Retinal pigment epithelial cell (primary cell): ENCODE measurements at regions not wholly inside any gene's neighbourhood (a gene's known extent, or its start where the extent isn't known, plus 50 kb on each side); places are given as distances from the start of the nearest gene placed in this dataset.

Experiments used
- DNase-seq: peaks from one replicate; pipeline ENCODE4 v3.0.0-alpha.2; 2010; ENCODE audit warnings: low read depth
- H3K4me3 ChIP-seq: 2 replicates; pipeline ENCODE4 v1.5.1; 2011; ENCODE audit warnings: mild to moderate bottlenecking, low read length, control low read depth, moderate library complexity
- TF ChIP-seq, protein P1 (sequence below): conservative IDR thresholded peaks from 2 replicates; pipeline ENCODE4 v1.5.1; 2011; ENCODE audit warnings: low read depth, low read length, control low read depth, inconsistent platforms

DNA sequence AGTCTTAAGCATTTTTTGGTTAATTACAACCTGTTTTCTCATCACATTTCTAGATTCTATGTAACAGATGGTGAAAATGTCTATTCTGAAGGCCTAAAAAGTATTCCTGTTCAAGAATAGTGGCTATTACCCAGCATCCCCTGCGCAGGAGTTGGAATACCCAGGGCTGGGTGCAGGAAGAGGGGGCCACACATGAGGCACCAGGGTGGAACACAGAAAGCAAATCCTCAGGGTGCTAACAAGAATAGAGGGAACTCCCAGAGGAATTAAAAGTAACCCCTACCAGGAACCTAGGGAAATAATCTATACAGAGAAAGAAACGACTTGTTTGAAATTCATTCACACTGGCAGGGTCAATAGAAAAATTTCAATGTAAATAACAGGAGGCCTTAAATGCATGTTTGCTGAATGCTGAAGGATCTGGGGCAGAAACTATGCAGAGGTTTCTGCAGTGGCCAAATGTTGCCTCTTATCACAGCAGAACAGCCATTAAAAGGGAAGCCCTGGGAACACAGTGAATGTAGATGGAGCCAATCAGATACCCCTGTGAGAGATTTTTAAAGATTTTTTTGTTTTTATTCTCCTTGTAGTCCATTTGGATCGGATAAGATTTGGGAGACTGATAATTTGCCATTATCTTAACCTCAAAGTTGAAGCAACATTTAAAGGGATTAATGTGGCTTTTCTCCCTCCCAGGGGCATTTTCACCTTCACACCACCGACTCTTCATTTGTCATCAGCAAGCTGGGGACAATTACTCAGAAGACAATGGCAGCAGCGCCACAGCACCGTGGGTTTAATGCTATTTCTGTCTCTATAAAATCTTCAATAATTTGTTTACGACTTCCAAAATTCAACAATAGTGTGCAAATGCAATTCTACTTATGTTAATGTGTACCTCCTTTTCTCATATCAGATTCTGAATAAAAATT lies 196.0 kb upstream of the PSMD7 start:
- DNase-seq: no peak
- TF ChIP-seq, protein P1, sequence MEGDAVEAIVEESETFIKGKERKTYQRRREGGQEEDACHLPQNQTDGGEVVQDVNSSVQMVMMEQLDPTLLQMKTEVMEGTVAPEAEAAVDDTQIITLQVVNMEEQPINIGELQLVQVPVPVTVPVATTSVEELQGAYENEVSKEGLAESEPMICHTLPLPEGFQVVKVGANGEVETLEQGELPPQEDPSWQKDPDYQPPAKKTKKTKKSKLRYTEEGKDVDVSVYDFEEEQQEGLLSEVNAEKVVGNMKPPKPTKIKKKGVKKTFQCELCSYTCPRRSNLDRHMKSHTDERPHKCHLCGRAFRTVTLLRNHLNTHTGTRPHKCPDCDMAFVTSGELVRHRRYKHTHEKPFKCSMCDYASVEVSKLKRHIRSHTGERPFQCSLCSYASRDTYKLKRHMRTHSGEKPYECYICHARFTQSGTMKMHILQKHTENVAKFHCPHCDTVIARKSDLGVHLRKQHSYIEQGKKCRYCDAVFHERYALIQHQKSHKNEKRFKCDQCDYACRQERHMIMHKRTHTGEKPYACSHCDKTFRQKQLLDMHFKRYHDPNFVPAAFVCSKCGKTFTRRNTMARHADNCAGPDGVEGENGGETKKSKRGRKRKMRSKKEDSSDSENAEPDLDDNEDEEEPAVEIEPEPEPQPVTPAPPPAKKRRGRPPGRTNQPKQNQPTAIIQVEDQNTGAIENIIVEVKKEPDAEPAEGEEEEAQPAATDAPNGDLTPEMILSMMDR: no peak
- no peak overlapping the region for H3K4me3 ChIP-seq

DNA sequence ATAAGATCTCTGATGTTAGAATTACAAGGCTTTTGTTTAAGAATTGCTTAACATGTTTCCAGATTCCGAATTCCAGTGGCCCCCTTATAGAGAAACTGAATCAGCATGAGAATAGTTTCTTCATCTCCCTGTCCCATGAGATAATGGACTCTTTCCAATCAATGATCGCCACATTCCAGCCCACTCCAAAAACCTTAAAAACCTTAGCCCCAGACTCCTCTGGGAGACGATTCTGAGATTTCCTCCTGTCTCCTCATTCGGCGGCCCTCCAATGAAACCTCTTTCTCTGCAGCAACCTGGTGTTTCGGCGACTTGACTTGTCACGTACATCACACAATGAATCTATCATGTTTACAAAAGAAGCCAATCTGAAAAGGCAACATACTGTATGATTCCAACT lies 197.1 kb upstream of the PSMD7 start:
- DNase-seq: no peak
- no peak overlapping the region for H3K4me3 ChIP-seq
- TF ChIP-seq, protein P1: no peak

DNA sequence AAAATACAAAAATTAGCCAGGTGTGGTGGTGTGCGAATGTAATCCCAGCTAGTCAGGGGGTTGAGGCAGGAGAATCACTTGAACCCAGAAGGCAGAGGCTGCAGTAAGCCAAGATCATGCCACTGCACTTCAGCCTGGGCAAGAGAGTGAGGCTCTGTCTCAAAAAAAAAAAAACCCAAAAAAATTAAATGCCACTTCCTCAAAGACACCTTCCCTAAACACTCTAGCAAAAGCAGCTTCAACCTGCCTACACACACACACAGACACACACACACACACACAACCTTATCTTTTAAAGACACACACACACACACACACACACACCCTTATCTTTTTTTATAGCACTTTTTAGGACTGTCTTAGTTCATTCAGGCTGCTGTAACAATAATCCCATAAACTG lies 201.7 kb upstream of the PSMD7 start:
- TF ChIP-seq, protein P1: no peak
- H3K4me3 ChIP-seq: no peak overlapping the region
- no peak for DNase-seq

DNA sequence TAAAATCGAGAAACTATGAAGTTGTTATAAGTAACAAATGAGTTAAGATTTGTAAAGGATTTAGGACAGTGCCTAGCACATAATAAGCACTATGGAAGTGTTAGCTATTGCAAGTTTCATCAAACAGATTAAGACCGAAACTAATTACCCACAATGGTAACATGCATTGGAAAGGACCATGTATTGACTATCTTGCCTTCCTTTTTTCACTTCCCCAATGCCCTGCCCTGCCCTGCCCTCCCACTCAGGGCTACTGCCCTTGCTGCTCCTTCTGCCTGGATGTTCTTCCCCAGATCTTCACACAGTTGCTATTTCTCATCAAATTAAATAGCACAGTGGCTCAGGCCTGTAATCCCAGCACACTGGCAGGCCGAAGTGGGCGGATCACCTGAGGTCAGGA lies 202.1 kb upstream of the PSMD7 start:
- DNase-seq: no peak
- TF ChIP-seq, protein P1: no peak
- no peak overlapping the region for H3K4me3 ChIP-seq

DNA sequence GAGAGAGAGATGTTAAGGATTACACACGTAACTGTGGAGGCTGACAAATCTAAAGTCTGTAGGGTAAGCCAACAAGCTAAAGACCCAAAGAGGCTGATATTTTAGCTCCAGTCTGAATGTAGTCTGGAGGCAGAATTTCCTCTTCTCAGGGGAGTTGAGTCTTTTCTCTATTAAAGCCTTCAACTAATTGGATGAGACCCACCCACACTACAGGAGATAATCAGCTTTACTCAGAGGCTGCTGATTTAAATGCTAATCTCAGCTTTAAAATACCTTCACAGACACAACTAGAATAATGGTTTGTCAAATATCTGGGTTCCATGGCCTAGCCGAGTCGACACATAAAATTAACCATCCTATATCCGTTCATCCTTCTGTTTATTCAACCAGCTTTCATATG lies 204.3 kb upstream of the PSMD7 start:
- TF ChIP-seq, protein P1: no peak
- DNase-seq: no peak
- H3K4me3 ChIP-seq: no peak overlapping the region

DNA sequence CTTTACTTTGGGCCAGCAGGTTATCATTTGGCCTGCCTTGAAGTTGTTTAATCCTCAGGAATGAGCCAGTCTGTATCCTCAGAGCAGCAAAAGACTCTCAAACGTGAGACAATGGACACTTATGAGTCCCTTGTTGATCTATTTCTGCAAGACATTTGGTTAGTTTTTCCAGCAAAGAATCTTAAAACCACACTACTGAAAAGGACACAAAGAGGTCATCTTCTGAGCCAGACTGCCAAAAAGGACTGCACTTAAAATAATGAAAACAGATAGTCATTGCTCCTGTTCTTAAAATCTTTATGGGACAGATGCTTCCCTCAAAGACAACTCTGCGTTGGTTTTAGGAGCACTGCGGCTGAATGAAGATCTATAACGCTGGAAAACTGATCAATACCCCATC lies 205.7 kb upstream of the PSMD7 start:
- no peak overlapping the region for H3K4me3 ChIP-seq
- no peak for DNase-seq
- TF ChIP-seq, protein P1: no peak

DNA sequence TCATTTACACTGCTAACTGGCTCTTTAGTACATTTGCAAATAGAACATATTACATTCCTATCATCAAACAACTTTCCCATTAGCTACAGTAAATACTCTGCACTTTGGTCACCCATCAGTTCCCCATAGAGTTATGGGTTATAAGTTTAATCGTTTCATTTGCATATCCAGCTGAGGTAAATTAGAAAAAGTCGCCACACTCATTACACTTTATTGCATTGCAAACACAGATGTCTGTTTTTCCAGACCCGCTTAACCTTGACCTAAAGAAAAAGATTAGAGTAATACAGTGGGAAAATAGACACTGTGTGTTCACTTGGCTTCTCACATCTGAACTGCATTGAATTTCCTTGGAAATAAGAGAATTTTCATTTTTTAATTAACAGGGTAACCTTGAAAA lies 213.1 kb upstream of the PSMD7 start:
- H3K4me3 ChIP-seq: no peak overlapping the region
- TF ChIP-seq, protein P1: no peak
- DNase-seq: no peak
